ENCODE measurements at regions not wholly inside any gene's neighbourhood (a gene's known extent, or its start where the extent isn't known, plus 50 kb on each side); places are given as distances from the start of the nearest gene placed in this dataset.

- Histone ChIP-seq H3K4me3 (no peak overlapping the region), H3K79me2 (ENCODE audit: low read depth) (no peaks in the 10 kb centered on the region), H3K4me1 (replicated peaks; ENCODE audit: insufficient read depth) (peaks cover 34% of the 10 kb centered on the region), H2AFZ (no peak overlapping the region), H3K9me3 (ENCODE audit: insufficient read depth, low read depth) (no peaks in the 10 kb centered on the region; the same call in 1 of the 2 replicates), H3K27me3 (ENCODE audit: insufficient read depth, low read depth) (no peaks in the 10 kb centered on the region), H4K20me1 (ENCODE audit: insufficient read depth) (no peaks in the 10 kb centered on the region), H3K4me2 (no peak overlapping the region), H3K9me2 (ENCODE audit: insufficient read depth) (no peaks in the 10 kb centered on the region), H3K36me3 (ENCODE audit: low read depth) (no peaks in the 10 kb centered on the region), H3K27ac (no peak overlapping the region), H3F3A (ENCODE audit: insufficient read depth, low read depth) (peaks cover 13% of the 10 kb centered on the region; the same call in 1 of the 2 replicates)
- TF ChIP-seq, protein P1, sequence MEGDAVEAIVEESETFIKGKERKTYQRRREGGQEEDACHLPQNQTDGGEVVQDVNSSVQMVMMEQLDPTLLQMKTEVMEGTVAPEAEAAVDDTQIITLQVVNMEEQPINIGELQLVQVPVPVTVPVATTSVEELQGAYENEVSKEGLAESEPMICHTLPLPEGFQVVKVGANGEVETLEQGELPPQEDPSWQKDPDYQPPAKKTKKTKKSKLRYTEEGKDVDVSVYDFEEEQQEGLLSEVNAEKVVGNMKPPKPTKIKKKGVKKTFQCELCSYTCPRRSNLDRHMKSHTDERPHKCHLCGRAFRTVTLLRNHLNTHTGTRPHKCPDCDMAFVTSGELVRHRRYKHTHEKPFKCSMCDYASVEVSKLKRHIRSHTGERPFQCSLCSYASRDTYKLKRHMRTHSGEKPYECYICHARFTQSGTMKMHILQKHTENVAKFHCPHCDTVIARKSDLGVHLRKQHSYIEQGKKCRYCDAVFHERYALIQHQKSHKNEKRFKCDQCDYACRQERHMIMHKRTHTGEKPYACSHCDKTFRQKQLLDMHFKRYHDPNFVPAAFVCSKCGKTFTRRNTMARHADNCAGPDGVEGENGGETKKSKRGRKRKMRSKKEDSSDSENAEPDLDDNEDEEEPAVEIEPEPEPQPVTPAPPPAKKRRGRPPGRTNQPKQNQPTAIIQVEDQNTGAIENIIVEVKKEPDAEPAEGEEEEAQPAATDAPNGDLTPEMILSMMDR (conservative IDR thresholded peaks at IDR 0.05): no peak
- no peak for TF ChIP-seq EZH2 (IDR thresholded peaks at IDR 0.05; ENCODE audit: low read depth)
- no peak for DNase-seq
- BruUV-seq (replicated peaks): no TSS peak
- intact Hi-C loops (cut with micrococcal nuclease; ENCODE audit: unreplicated experiment): no loop called here
- CTCF ChIA-PET: no interaction called here
- POLR2A ChIA-PET (ENCODE audit: unreplicated experiment): interaction anchor here (0.6 kb wide), 1 partner anchor 106 kb away, joined by 3 read pairs; no protein-coding TSS in a partner anchor
Measured at GRCh38 chr12:124706363-124706762, 139.0 kb upstream of the NCOR2 start.

GRCh38 chr12:124705545-124706138, 138.2 kb upstream of the NCOR2 start:
- POLR2A ChIA-PET (ENCODE audit: unreplicated experiment): no interaction called here
- peaks cover 13% of the 10 kb centered on the region; the same call in 1 of the 2 replicates for H3F3A ChIP-seq (ENCODE audit: insufficient read depth, low read depth)
- no peak overlapping the region for H3K4me3 ChIP-seq
- H3K27me3 ChIP-seq (ENCODE audit: insufficient read depth, low read depth): no peaks in the 10 kb centered on the region
- no peaks in the 10 kb centered on the region for H4K20me1 ChIP-seq (ENCODE audit: insufficient read depth)
- no TSS peak for BruUV-seq (replicated peaks)
- TF ChIP-seq EZH2 (IDR thresholded peaks at IDR 0.05; ENCODE audit: low read depth): no peak
- TF ChIP-seq, protein P1 (conservative IDR thresholded peaks at IDR 0.05): no peak
- no peaks in the 10 kb centered on the region for H3K9me2 ChIP-seq (ENCODE audit: insufficient read depth)
- H3K4me1 ChIP-seq (replicated peaks; ENCODE audit: insufficient read depth): peaks cover 41% of the 10 kb centered on the region
- DNase-seq: no peak
- H2AFZ ChIP-seq: no peak overlapping the region
- intact Hi-C loops (cut with micrococcal nuclease; ENCODE audit: unreplicated experiment): no loop called here
- H3K4me2 ChIP-seq: no peak overlapping the region
- H3K9me3 ChIP-seq (ENCODE audit: insufficient read depth, low read depth): no peaks in the 10 kb centered on the region; the same call in 1 of the 2 replicates
- CTCF ChIA-PET: no interaction called here
- no peak overlapping the region for H3K27ac ChIP-seq
- no peaks in the 10 kb centered on the region for H3K79me2 ChIP-seq (ENCODE audit: low read depth)
- H3K36me3 ChIP-seq (ENCODE audit: low read depth): no peaks in the 10 kb centered on the region

GRCh38 chr12:124704619-124705018, 137.2 kb upstream of the NCOR2 start:
- DNase-seq: no peak
- H3K36me3 ChIP-seq (ENCODE audit: low read depth): no peaks in the 10 kb centered on the region
- no peak overlapping the region for H2AFZ ChIP-seq
- no peaks in the 10 kb centered on the region for H3K79me2 ChIP-seq (ENCODE audit: low read depth)
- CTCF ChIA-PET: no interaction called here
- H3K4me3 ChIP-seq: no peak overlapping the region
- peaks cover 46% of the 10 kb centered on the region for H3K4me1 ChIP-seq (replicated peaks; ENCODE audit: insufficient read depth)
- H3K9me3 ChIP-seq (ENCODE audit: insufficient read depth, low read depth): no peaks in the 10 kb centered on the region; the same call in 1 of the 2 replicates
- POLR2A ChIA-PET (ENCODE audit: unreplicated experiment): no interaction called here
- no peak overlapping the region; the same call in 1 of the 2 replicates for H3K4me2 ChIP-seq
- H3K9me2 ChIP-seq (ENCODE audit: insufficient read depth): no peaks in the 10 kb centered on the region
- no peaks in the 10 kb centered on the region for H4K20me1 ChIP-seq (ENCODE audit: insufficient read depth)
- H3K27me3 ChIP-seq (ENCODE audit: insufficient read depth, low read depth): no peaks in the 10 kb centered on the region
- H3F3A ChIP-seq (ENCODE audit: insufficient read depth, low read depth): peaks cover 9% of the 10 kb centered on the region; the same call in 1 of the 2 replicates
- TF ChIP-seq, protein P1 (conservative IDR thresholded peaks at IDR 0.05): no peak
- no peak for TF ChIP-seq EZH2 (IDR thresholded peaks at IDR 0.05; ENCODE audit: low read depth)
- intact Hi-C loops (cut with micrococcal nuclease; ENCODE audit: unreplicated experiment): no loop called here
- no TSS peak for BruUV-seq (replicated peaks)
- peak overlapping the region; percentile 57; the same call in 1 of the 2 replicates for H3K27ac ChIP-seq
